DOHH2 (cell line): ENCODE measurements at regions not wholly inside any gene's neighbourhood (a gene's known extent, or its start where the extent isn't known, plus 50 kb on each side); places are given as distances from the start of the nearest gene placed in this dataset.

Source experiments
- CTCF ChIP-seq: fragments of 200-600 bp; sonication (generic); IDR thresholded peaks from one replicate; pipeline ENCODE4 v1.5.1; 2014; ENCODE audit warnings: antibody characterized with exemption, mild to moderate bottlenecking, low read depth, low read length; ENCODE audit not compliant: poor library complexity, severe bottlenecking
- EZH2phosphoT487 ChIP-seq: fragments of 200-600 bp; sonication (generic); IDR thresholded peaks from 2 replicates; pipeline ENCODE4 v1.6.1; 2017; ENCODE audit warnings: borderline replicate concordance, mild to moderate bottlenecking, antibody characterized with exemption, low read length, moderate library complexity, mixed read lengths

DNA sequence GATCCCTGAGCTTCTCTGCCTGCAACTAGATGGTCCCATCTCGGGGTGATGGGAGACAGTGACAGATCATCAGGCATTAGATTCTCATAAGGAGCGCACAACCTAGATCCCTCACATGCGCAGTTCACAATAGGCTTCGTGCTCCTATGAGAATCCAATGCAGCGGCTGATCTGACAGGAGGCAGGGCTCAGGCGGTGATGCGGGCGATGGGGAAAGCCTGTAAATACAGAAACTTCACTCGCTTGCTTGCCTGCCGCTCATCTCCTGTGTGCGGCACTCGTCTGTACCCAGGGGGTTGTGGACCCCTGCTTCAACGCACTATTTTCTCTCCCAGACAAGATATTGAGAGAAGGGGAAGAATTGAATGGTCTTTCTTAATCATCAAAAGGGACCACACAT is 473.9 kb downstream of the ZNF536 start:
- TF ChIP-seq CTCF (no peak), EZH2phosphoT487 (no peak)
